Left renal cortex interstitium (tissue), 4 donors: ENCODE measurements at regions not wholly inside any gene's neighbourhood (a gene's known extent, or its start where the extent isn't known, plus 50 kb on each side); places are given as distances from the start of the nearest gene placed in this dataset.

ENCODE experiments used
- DNase-seq, 4 donors: peaks; one replicate each; pipeline ENCODE4 v3.0.0-alpha.2; 2013; ENCODE audit warnings: low read depth in 4 of 4, low spot score in 2 of 4, missing footprints in 1 of 4

DNA sequence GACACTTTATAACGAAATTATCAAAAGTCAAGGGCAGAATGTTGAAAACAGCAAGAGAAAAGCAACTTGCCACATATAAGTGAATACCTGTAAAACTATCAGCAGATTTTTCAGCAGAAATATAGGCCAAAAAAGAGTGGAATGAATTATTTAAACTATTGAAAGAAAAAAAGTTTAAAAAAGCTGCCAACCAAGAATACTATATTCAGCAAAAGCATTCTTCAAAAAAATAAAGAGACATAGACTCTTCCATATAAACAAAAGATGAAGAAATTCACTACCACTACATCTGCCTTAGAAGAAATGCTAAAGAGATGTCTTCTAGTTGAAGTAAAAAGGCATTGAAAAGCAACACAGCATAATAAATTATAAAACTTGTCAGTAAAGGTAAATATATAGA lies 80.6 kb upstream of the CPNE8 start:
- DNase-seq: no peak

DNA sequence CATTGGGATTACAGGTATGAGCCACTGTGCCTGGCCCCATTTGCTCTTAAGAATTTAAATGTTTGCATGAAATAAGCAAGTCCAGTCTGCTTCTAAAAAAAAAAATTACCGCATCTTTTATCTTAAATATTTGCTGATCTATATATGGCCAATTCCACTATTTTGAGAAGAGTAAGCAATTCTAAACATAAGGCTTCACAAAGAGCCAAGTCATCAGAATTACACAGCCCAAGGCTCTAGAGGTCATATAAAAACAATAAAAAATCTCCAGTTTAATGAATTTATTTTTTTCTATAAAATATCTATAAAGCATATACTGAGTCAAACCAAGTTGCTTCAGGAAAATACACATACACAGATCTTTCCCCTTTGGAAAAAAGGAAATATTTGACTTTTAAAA lies 79.0 kb upstream of the CPNE8 start:
- DNase-seq: no peak

GRCh38 chr12:38983117-38983571 lies 77.8 kb upstream of the CPNE8 start:
- no peak for DNase-seq

- DNase-seq: no peak
Measured at GRCh38 chr12:38977132-38977531, 71.7 kb upstream of the CPNE8 start.

DNA sequence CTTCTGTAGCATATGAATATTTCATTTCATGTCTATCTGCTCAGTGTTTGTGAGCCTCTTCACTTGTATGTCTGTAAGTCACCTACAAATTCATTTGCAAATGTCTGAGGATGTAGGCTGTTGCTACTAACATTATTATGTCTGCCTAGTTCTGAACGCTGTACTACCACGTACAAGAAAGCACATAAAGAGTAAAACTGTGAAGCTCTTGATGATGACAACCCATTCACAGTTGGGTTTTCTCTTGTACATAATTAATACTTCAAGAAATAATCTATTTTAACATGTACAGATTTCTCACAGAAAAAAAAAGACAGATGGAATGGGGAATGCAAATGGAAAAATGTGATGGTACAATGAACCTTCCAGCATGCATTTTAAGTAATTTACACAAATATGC lies 64.3 kb upstream of the CPNE8 start:
- no peak for DNase-seq

DNA sequence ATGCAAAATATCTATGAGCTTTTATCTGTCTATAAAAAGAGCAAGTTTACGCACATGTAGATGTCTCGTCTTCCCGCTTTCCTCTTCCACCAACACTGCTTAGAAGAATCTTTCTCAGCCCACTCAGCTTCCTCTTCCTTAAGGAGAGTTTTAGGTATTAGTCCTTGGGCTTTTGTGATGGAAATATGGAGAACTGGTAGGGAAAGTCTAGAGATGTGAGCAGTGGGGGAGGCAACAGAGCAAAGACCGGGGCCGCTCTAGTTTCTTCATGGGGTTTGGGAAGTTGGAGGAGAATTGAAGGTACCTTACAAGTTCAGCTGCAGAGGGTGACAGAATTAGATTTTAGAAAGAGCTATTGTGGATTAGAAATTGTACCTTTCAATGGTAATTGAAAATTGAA lies 56.3 kb upstream of the CPNE8 start:
- no peak for DNase-seq

DNA sequence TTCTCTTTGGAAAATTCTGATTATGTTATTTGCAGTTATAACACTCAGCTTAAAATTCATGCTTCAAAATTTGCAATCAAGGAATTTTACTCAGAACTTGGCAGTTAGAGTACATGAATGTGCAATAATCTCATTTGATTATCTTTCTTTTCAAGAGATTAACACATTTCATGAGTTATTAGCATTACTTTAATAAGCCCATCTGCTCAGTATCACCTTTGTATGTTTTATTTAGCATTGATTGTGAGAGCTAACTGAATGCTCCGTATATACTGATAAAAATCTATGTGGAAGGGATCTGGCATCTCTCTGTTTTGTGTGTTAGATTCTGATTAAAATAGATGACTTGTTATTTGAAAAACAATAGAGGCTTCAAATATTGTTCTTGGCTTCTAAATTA lies 55.6 kb upstream of the CPNE8 start:
- no peak for DNase-seq

GRCh38 chr12:38956337-38956736 lies 50.9 kb upstream of the CPNE8 start:
- DNase-seq: no peak
